H9 (cell line): ENCODE measurements at regions not wholly inside any gene's neighbourhood (a gene's known extent, or its start where the extent isn't known, plus 50 kb on each side); places are given as distances from the start of the nearest gene placed in this dataset.

Experiments
- DNase-seq: peaks from one replicate; pipeline ENCODE4 v3.0.0-alpha.2; 2017
- H2AFZ ChIP-seq: one replicate; pipeline ENCODE4 v1.6.1; 2013; ENCODE audit warnings: mild to moderate bottlenecking, low read length, control low read depth, moderate library complexity
- H2AK5ac ChIP-seq: 2 replicates; pipeline ENCODE4 v1.6.1; 2013; ENCODE audit warnings: low read length, control low read depth, mixed read lengths; ENCODE audit not compliant: insufficient read length
- H2BK120ac ChIP-seq: one replicate; pipeline ENCODE4 v1.6.1; 2013; ENCODE audit warnings: low read depth, mild to moderate bottlenecking, low read length, control low read depth, inconsistent platforms; ENCODE audit not compliant: poor library complexity, severe bottlenecking
- H2BK12ac ChIP-seq: 2 replicates; pipeline ENCODE4 v1.6.1; 2013; ENCODE audit warnings: low read length, control low read depth, mixed read lengths, low read depth; ENCODE audit not compliant: insufficient read length
- H2BK15ac ChIP-seq: 2 replicates; pipeline ENCODE4 v1.6.1; 2013; ENCODE audit warnings: low read depth, low read length, control low read depth
- H2BK20ac ChIP-seq: one replicate; pipeline ENCODE4 v1.6.1; 2013; ENCODE audit warnings: low read depth, mild to moderate bottlenecking, low read length, control low read depth, inconsistent platforms; ENCODE audit not compliant: poor library complexity, severe bottlenecking
- H2BK5ac ChIP-seq: 2 replicates; pipeline ENCODE4 v1.6.1; 2013; ENCODE audit warnings: low read length, control low read depth, mixed read lengths; ENCODE audit not compliant: insufficient read length
- H3K14ac ChIP-seq: 2 replicates; pipeline ENCODE4 v1.6.1; 2013; ENCODE audit warnings: low read length, control low read depth; ENCODE audit not compliant: insufficient read depth
- H3K18ac ChIP-seq: 2 replicates; pipeline ENCODE4 v1.6.1; 2013; ENCODE audit warnings: low read depth, mild to moderate bottlenecking, mixed read lengths, low read length, control low read depth; ENCODE audit not compliant: insufficient read length
- H3K23ac ChIP-seq: 2 replicates; pipeline ENCODE4 v1.6.1; 2013; ENCODE audit warnings: low read length, control low read depth, mixed read lengths, low read depth; ENCODE audit not compliant: insufficient read length
- H3K23me2 ChIP-seq: 2 replicates; pipeline ENCODE4 v1.6.1; 2013; ENCODE audit warnings: low read depth, mild to moderate bottlenecking, mixed read lengths, low read length, control low read depth; ENCODE audit not compliant: insufficient read length, poor library complexity, severe bottlenecking
- H3K27ac ChIP-seq: 2 replicates; pipeline ENCODE4 v1.5.1; 2013; ENCODE audit warnings: low read length, control low read depth, mixed read lengths, low read depth; ENCODE audit not compliant: insufficient read length
- H3K27me3 ChIP-seq: 2 replicates; pipeline ENCODE4 v1.6.1; 2013; ENCODE audit warnings: low read length, control low read depth, inconsistent platforms; ENCODE audit not compliant: insufficient read depth
- H3K4ac ChIP-seq: 2 replicates; pipeline ENCODE4 v1.6.1; 2013; ENCODE audit warnings: low read depth, mild to moderate bottlenecking, control low read depth, inconsistent platforms, low read length, moderate library complexity
- H3K4me1 ChIP-seq: 2 replicates; pipeline ENCODE4 v1.6.1; 2013; ENCODE audit warnings: low read length, control low read depth, inconsistent platforms; ENCODE audit not compliant: insufficient read depth
- H3K4me2 ChIP-seq: 2 replicates; pipeline ENCODE4 v1.6.1; 2013; ENCODE audit warnings: low read length, control low read depth, mixed read lengths; ENCODE audit not compliant: insufficient read length, insufficient read depth
- H3K56ac ChIP-seq: 2 replicates; pipeline ENCODE4 v1.6.1; 2013; ENCODE audit warnings: low read depth, mild to moderate bottlenecking, mixed read lengths, low read length, control low read depth; ENCODE audit not compliant: insufficient read length
- H3K79me1 ChIP-seq: 2 replicates; pipeline ENCODE4 v1.6.1; 2013; ENCODE audit warnings: low read depth, mild to moderate bottlenecking, moderate library complexity, low read length, control low read depth, inconsistent platforms; ENCODE audit not compliant: insufficient read depth, poor library complexity, severe bottlenecking
- H3K79me2 ChIP-seq: 2 replicates; pipeline ENCODE4 v1.6.1; 2013; ENCODE audit warnings: low read length, control low read depth, inconsistent platforms; ENCODE audit not compliant: insufficient read depth
- H3K9ac ChIP-seq: 2 replicates; pipeline ENCODE4 v1.6.1; 2013; ENCODE audit warnings: low read length, control low read depth, mixed read lengths; ENCODE audit not compliant: insufficient read length; ENCODE audit errors: extremely low read depth
- H3K9me3 ChIP-seq: one replicate; pipeline ENCODE4 v1.6.1; 2013; ENCODE audit warnings: low read depth, low read length, inconsistent platforms; ENCODE audit not compliant: control insufficient read depth
- H3T11ph ChIP-seq: one replicate; pipeline ENCODE4 v1.6.1; 2013; ENCODE audit warnings: mild to moderate bottlenecking, low read length, control low read depth, inconsistent platforms
- H4K20me1 ChIP-seq: one replicate; pipeline ENCODE4 v1.6.1; 2013; ENCODE audit not compliant: control insufficient read depth, insufficient read length, insufficient read depth
- H4K5ac ChIP-seq: 2 replicates; pipeline ENCODE4 v1.6.1; 2013; ENCODE audit warnings: low read depth, mild to moderate bottlenecking, mixed read lengths, low read length, control low read depth; ENCODE audit not compliant: insufficient read length
- H4K8ac ChIP-seq: replicated peaks from 2 replicates; pipeline ENCODE4 v1.6.1; 2013; ENCODE audit warnings: low read length, control low read depth, mixed read lengths, low read depth; ENCODE audit not compliant: insufficient read length
- H4K91ac ChIP-seq: 2 replicates; pipeline ENCODE4 v1.6.1; 2013; ENCODE audit warnings: low read depth, mild to moderate bottlenecking, moderate library complexity, mixed read lengths, low read length, control low read depth; ENCODE audit not compliant: insufficient read length
- H3K27ac Mint-ChIP-seq, 3 experiments: 2 replicates in 2 of 3; 3 replicates in 1 of 3; pipeline ENCODE4 v1.8.0; 2020 to 2021; ENCODE audit warnings: mixed read lengths in 3 of 3, mild to moderate bottlenecking in 1 of 3, moderate library complexity in 1 of 3
- H3K27me3 Mint-ChIP-seq: 2 replicates; pipeline ENCODE4 v1.8.0; 2021; ENCODE audit warnings: low read depth, mild to moderate bottlenecking, moderate library complexity, mixed read lengths
- H3K36me3 Mint-ChIP-seq, 3 experiments: 2 replicates in 2 of 3; 3 replicates in 1 of 3; pipeline ENCODE4 v1.8.0; 2020 to 2021; ENCODE audit warnings: low read depth in 3 of 3, mixed read lengths in 3 of 3; ENCODE audit not compliant: insufficient read depth in 1 of 3
- H3K4me1 Mint-ChIP-seq, 2 experiments: 2 replicates each; pipeline ENCODE4 v1.8.0; 2020; ENCODE audit warnings: mixed read lengths in 2 of 2
- H3K4me3 Mint-ChIP-seq, 2 experiments: 2 replicates in 1 of 2; 3 replicates in 1 of 2; pipeline ENCODE4 v1.8.0; 2020 to 2021; ENCODE audit warnings: mild to moderate bottlenecking in 2 of 2, mixed read lengths in 2 of 2, moderate library complexity in 1 of 2
- H3K9me3 Mint-ChIP-seq, 2 experiments: 2 replicates in 1 of 2; 3 replicates in 1 of 2; pipeline ENCODE4 v1.8.0; 2020; ENCODE audit warnings: mild to moderate bottlenecking in 2 of 2, mixed read lengths in 2 of 2, moderate library complexity in 1 of 2
- WGBS: extraction: QIAGEN DNeasy Blood & Tissue Kit; methylation state at CpG from one replicate; pipeline ENCODE4 v1.1.7; 2013; ENCODE audit warnings: missing lambda C conversion rate, low lambda C conversion rate, mixed read lengths; ENCODE audit not compliant: insufficient read length; ENCODE audit errors: extremely low coverage; 5-methylcytosine and 5-hydroxymethylcytosine counted together
- TF ChIP-seq, protein P1 (sequence below): fragments of 200-600 bp; sonication (generic); conservative IDR thresholded peaks from 3 replicates; pipeline ENCODE4 v1.8.0; 2021; ENCODE audit warnings: antibody characterized with exemption, mild to moderate bottlenecking

DNA sequence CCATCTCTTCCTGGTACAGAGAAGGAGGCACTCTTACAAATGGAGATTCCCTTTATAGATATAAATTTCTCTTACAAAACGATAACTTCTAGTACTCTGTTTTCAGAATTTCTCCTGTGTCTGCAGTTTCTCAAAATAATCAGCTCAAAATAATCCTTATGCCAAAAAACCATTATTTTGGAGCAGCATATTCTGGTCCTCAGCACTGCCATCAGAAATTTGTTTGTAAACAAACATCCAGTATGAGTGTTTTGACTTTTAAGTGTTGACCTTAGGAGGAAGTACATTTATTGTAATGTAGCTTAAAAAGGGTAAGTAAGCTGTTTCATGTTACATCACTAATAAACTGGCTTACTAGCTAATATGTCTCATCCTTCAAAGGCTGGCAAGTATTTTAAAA, 52.8 kb upstream of the SNAPC3 start:
- Histone ChIP-seq H2BK12ac (no peak overlapping the region), H3K23me2 (no peaks in the 10 kb centered on the region), H4K20me1 (no peaks in the 10 kb centered on the region), H4K5ac (no peak overlapping the region), H3K4me1 (no peaks in the 10 kb centered on the region), H3K14ac (no peak overlapping the region), H3K4me2 (no peak overlapping the region), H3K9me3 (no peaks in the 10 kb centered on the region), H3T11ph (no peak overlapping the region), H4K8ac (no peak overlapping the region), H3K23ac (no peak overlapping the region), H3K4ac (no peak overlapping the region), H2BK15ac (no peak overlapping the region), H3K27ac (no peak overlapping the region), H3K18ac (no peak overlapping the region), H3K27me3 (no peaks in the 10 kb centered on the region), H2AK5ac (no peak overlapping the region), H2BK5ac (no peak overlapping the region), H3K9ac (no peak overlapping the region), H2BK20ac (no peak overlapping the region), H2AFZ (no peak overlapping the region), H3K79me1 (no peaks in the 10 kb centered on the region), H3K79me2 (no peaks in the 10 kb centered on the region), H2BK120ac (no peak overlapping the region), H4K91ac (no peak overlapping the region), H3K56ac (no peak overlapping the region)
- no CpG with 5 or more reads among the region's 1 CpG for WGBS
- DNase-seq, result no peak
- Mint-ChIP-seq H3K36me3 (no peaks in the 10 kb centered on the region; a peak in 3 of 7 replicates), H3K27me3 (no peaks in the 10 kb centered on the region), H3K9me3 (peaks cover 0 to 2% of the 10 kb centered on the region in 2 experiments; a peak in 2 of 5 replicates), H3K4me1 (peaks cover 11 to 17% of the 10 kb centered on the region in 2 experiments), H3K4me3 (no peak overlapping the region), H3K27ac (no peak overlapping the region)
- TF ChIP-seq, protein P1, sequence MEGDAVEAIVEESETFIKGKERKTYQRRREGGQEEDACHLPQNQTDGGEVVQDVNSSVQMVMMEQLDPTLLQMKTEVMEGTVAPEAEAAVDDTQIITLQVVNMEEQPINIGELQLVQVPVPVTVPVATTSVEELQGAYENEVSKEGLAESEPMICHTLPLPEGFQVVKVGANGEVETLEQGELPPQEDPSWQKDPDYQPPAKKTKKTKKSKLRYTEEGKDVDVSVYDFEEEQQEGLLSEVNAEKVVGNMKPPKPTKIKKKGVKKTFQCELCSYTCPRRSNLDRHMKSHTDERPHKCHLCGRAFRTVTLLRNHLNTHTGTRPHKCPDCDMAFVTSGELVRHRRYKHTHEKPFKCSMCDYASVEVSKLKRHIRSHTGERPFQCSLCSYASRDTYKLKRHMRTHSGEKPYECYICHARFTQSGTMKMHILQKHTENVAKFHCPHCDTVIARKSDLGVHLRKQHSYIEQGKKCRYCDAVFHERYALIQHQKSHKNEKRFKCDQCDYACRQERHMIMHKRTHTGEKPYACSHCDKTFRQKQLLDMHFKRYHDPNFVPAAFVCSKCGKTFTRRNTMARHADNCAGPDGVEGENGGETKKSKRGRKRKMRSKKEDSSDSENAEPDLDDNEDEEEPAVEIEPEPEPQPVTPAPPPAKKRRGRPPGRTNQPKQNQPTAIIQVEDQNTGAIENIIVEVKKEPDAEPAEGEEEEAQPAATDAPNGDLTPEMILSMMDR, result no peak
